HCT116 (cell line): ENCODE measurements at regions not wholly inside any gene's neighbourhood (a gene's known extent, or its start where the extent isn't known, plus 50 kb on each side); places are given as distances from the start of the nearest gene placed in this dataset.

Experiments
- ATAC-seq: fragments of 200-7000 bp; cut with Tn5 transposase; 2 replicates; pipeline ENCODE4 v1.9.1; 2020; ENCODE audit warnings: mild to moderate bottlenecking, moderate library complexity
- BruUV-seq: library from RNA; stranded (reverse); fragments of 400-500 nt; replicated peaks from 2 replicates; lab custom pipeline; 2021; lab: Mats Ljungman, UMichigan
- CTCF ChIA-PET: fragments of 300-600 bp; sonication (Branson Sonifier 250); formaldehyde crosslinking; loops from one replicate; lab custom pipeline; 2021; ENCODE audit warnings: antibody characterized with exemption; lab: Charles Lee
- POLR2A ChIA-PET: fragments of 300-600, 350-600 bp; sonication (Branson Sonifier 250); formaldehyde crosslinking; loops from one replicate; lab custom pipeline; 2021; ENCODE audit warnings: antibody characterized with exemption; lab: Charles Lee
- RAD21 ChIA-PET, 2 experiments: fragments of 300-600 bp; sonication (Branson Sonifier 250); formaldehyde crosslinking; loops; one replicate each; lab custom pipeline; 2023; ENCODE audit warnings: low total read pairs in 2 of 2; ENCODE audit not compliant: uncharacterized antibody in 2 of 2, unreplicated experiment in 2 of 2, low non-redundant PET in 1 of 2; lab: Charles Lee
- DNase-seq: peaks from one replicate; pipeline ENCODE4 v3.0.0-alpha.2; 2010; ENCODE audit warnings: low read depth, low spot score
- H2AFZ ChIP-seq: fragments of 200-600 bp; shearing (Covaris generic), sonication (generic); 2 replicates; pipeline ENCODE4 v1.6.1; 2017; ENCODE audit warnings: low read depth, mixed run types, mixed read lengths, antibody characterized with exemption, low read length; ENCODE audit not compliant: poor library complexity, severe bottlenecking
- H3K27ac ChIP-seq: 2 replicates; pipeline ENCODE4 v1.5.1; 2012; ENCODE audit warnings: low read depth, low read length
- H3K27me3 ChIP-seq: fragments of 200-600 bp; sonication (generic); 2 replicates; pipeline ENCODE4 v1.6.1; 2016; ENCODE audit warnings: mixed run types, low read length, mixed read lengths; ENCODE audit not compliant: insufficient read depth
- H3K36me3 ChIP-seq, 2 experiments: fragments of 200-500 bp in 1 of 2; fragments of 200-600 bp in 1 of 2; sonication (Bioruptor generic) in 1 of 2; sonication (generic) in 1 of 2; 2 replicates each; pipeline versions ENCODE4 v1.5.1 to v1.6.1; 2014 to 2016; ENCODE audit warnings: low read length in 2 of 2, inconsistent platforms in 1 of 2, mixed read lengths in 1 of 2, mixed run types in 1 of 2; ENCODE audit not compliant: insufficient read depth in 2 of 2, control insufficient read depth in 1 of 2
- H3K4me1 ChIP-seq, 2 experiments: fragments of 200-600 bp in 1 of 2; sonication (generic) in 1 of 2; 2 replicates each; pipeline versions ENCODE4 v1.5.1 to v1.6.1; 2012 to 2017; ENCODE audit warnings: low read length in 2 of 2, inconsistent platforms in 1 of 2, mild to moderate bottlenecking in 1 of 2, mixed read lengths in 1 of 2, mixed run types in 1 of 2, moderate library complexity in 1 of 2; ENCODE audit not compliant: insufficient read depth in 2 of 2, control insufficient read depth in 1 of 2
- H3K4me2 ChIP-seq: fragments of 200-600 bp; sonication (generic); 2 replicates; pipeline ENCODE4 v1.6.1; 2017; ENCODE audit warnings: mixed run types, low read length, mixed read lengths
- H3K4me3 ChIP-seq, 2 experiments: fragments of 200-600 bp in 1 of 2; sonication (generic) in 1 of 2; replicated peaks in 1 of 2; 2 replicates each; pipeline ENCODE4 v1.5.1; 2011 to 2016; ENCODE audit warnings: low read length in 2 of 2, control low read depth in 1 of 2, low read depth in 1 of 2, mild to moderate bottlenecking in 1 of 2, mixed read lengths in 1 of 2, mixed run types in 1 of 2
- H3K79me2 ChIP-seq: fragments of 200-600 bp; sonication (generic); 2 replicates; pipeline ENCODE4 v1.6.1; 2017; ENCODE audit warnings: mild to moderate bottlenecking, mixed run types, low read length, moderate library complexity, mixed read lengths; ENCODE audit not compliant: insufficient read depth
- H3K9ac ChIP-seq: fragments of 200-600 bp; sonication (generic); 2 replicates; pipeline ENCODE4 v1.6.1; 2016; ENCODE audit warnings: low read length, mixed read lengths
- H3K9me2 ChIP-seq: fragments of 200-600 bp; sonication (generic), shearing (Covaris generic); 2 replicates; pipeline ENCODE4 v1.6.1; 2017; ENCODE audit warnings: mixed run types, mild to moderate bottlenecking, moderate library complexity; ENCODE audit not compliant: insufficient read depth
- H3K9me3 ChIP-seq, 2 experiments: fragments of 200-500 bp in 1 of 2; fragments of 200-600 bp in 1 of 2; sonication (Bioruptor generic) in 1 of 2; sonication (generic) in 1 of 2; 2 replicates each; pipeline ENCODE4 v1.6.1; 2014 to 2017; ENCODE audit warnings: low read length in 2 of 2, mixed read lengths in 2 of 2, inconsistent platforms in 1 of 2, low read depth in 1 of 2, mild to moderate bottlenecking in 1 of 2, mixed run types in 1 of 2, moderate library complexity in 1 of 2; ENCODE audit not compliant: control insufficient read depth in 1 of 2, insufficient read depth in 1 of 2
- H4K20me1 ChIP-seq: fragments of 200-600 bp; sonication (generic), shearing (Covaris generic); 2 replicates; pipeline ENCODE4 v1.6.1; 2017; ENCODE audit warnings: mixed run types, mild to moderate bottlenecking, moderate library complexity; ENCODE audit not compliant: insufficient read depth
- CBX3 ChIP-seq: IDR thresholded peaks from 2 replicates; pipeline ENCODE4 v1.6.1; 2012; ENCODE audit warnings: low read depth
- EZH2 ChIP-seq: fragments of 200-600 bp; sonication (generic); IDR thresholded peaks from 2 replicates; pipeline ENCODE4 v1.6.1; 2017; ENCODE audit warnings: antibody characterized with exemption, mixed run types
- EZH2phosphoT487 ChIP-seq: fragments of 200-600 bp; IDR thresholded peaks from 2 replicates; pipeline ENCODE4 v1.6.1; 2018; ENCODE audit warnings: antibody characterized with exemption, borderline replicate concordance
- POLR2A ChIP-seq: IDR thresholded peaks from 2 replicates; pipeline ENCODE4 v1.7.0; 2011; ENCODE audit warnings: borderline replicate concordance; ENCODE audit not compliant: insufficient read depth, insufficient read length; ENCODE audit errors: extremely low read depth
- POLR2AphosphoS5 ChIP-seq: IDR thresholded peaks from 2 replicates; pipeline ENCODE4 v1.6.1; 2011; ENCODE audit warnings: mild to moderate bottlenecking, low read depth, low read length, moderate library complexity
- RAD21 ChIP-seq: IDR thresholded peaks from 2 replicates; pipeline ENCODE4 v1.6.1; 2012; ENCODE audit warnings: low read depth, mild to moderate bottlenecking
- REST ChIP-seq: IDR thresholded peaks from 2 replicates; pipeline ENCODE4 v1.6.1; 2012; ENCODE audit warnings: low read depth
- SIN3A ChIP-seq: IDR thresholded peaks from 2 replicates; pipeline ENCODE4 v1.6.1; 2012; ENCODE audit warnings: low read depth
- SRF ChIP-seq: IDR thresholded peaks from 2 replicates; pipeline ENCODE4 v1.6.1; 2012; ENCODE audit warnings: low read depth
- TCF7L2 ChIP-seq: IDR thresholded peaks from 2 replicates; pipeline ENCODE4 v1.7.0; 2011; ENCODE audit warnings: borderline replicate concordance, inconsistent platforms; ENCODE audit not compliant: insufficient read depth, insufficient read length; ENCODE audit errors: extremely low read depth
- YY1 ChIP-seq: IDR thresholded peaks from 2 replicates; pipeline ENCODE4 v1.6.1; 2011; ENCODE audit warnings: low read length, low read depth, moderate library complexity, mild to moderate bottlenecking; ENCODE audit not compliant: insufficient replicate concordance; ENCODE audit errors: extremely low read depth
- ZFX ChIP-seq: fragments of 450-650 bp; IDR thresholded peaks from 2 replicates; pipeline ENCODE4 v1.6.1; 2017
- intact Hi-C: fragments of 100-400 bp; cut with micrococcal nuclease; formaldehyde crosslinking; loops from 2 replicates; pipeline ENCODE4 v1.10.0; 2022
- TF ChIP-seq, protein P1 (sequence below): IDR thresholded peaks from 2 replicates; pipeline ENCODE4 v1.6.1; 2012
- TF ChIP-seq, protein P2 (sequence below), 3 experiments: fragments of 200-600 bp in 1 of 3; sonication (generic) in 1 of 3; IDR thresholded peaks in 2 of 3; conservative IDR thresholded peaks in 1 of 3; 2 replicates each; pipeline ENCODE4 v1.5.1; 2012 to 2017; ENCODE audit warnings: low read depth in 2 of 3, low read length in 2 of 3, antibody characterized with exemption in 1 of 3, borderline replicate concordance in 1 of 3, control low read depth in 1 of 3, mild to moderate bottlenecking in 1 of 3, mixed read lengths in 1 of 3, mixed run types in 1 of 3, moderate library complexity in 1 of 3; ENCODE audit not compliant: insufficient read depth in 1 of 3
- TF ChIP-seq, protein P3 (sequence below): IDR thresholded peaks from 2 replicates; pipeline ENCODE4 v1.6.1; 2011; ENCODE audit warnings: mild to moderate bottlenecking, low read length, moderate library complexity; ENCODE audit not compliant: insufficient replicate concordance; ENCODE audit errors: extremely low read depth

DNA sequence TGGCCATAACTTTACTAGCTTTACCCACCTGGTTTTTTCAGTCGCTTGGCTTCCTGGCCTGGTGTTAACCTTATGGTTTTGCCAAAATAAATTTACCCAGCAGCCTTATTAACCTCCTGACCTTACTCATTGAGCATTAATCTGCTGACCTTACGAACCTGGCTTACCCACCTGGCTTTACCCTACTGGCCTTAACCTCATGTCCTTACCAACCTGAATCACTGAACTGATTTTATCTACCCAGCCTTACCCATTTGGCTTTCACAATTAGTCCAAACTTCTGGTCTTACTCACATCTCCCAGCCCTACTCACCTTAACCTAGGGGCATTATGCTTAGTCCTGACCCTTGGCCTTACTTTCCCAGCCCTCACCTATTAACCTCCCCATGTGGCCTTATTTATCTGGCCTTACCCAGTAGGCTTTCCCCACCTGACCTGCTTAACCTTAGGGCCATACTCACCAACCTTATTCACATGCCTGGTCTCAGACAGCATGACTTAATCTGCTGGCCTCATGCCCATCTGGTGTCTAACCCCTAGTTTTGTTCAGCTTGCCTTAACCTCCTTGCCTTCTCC, 93.4 kb downstream of the IL12A start:
- intact Hi-C loops: no loop called here
- CTCF ChIA-PET: no interaction called here
- Histone ChIP-seq H3K9me2 (no peaks in the 10 kb centered on the region), H3K36me3 (no peaks in the 10 kb centered on the region), H3K9me3 (no peaks in the 10 kb centered on the region; a peak in 1 of 4 replicates), H3K27ac (no peak overlapping the region), H3K27me3 (no peaks in the 10 kb centered on the region), H3K9ac (no peak overlapping the region), H3K4me1 (no peaks in the 10 kb centered on the region), H2AFZ (no peak overlapping the region), H4K20me1 (no peaks in the 10 kb centered on the region), H3K4me3 (no peak overlapping the region), H3K4me2 (no peak overlapping the region), H3K79me2 (no peaks in the 10 kb centered on the region)
- BruUV-seq: no TSS peak
- RAD21 ChIA-PET: no interaction called here
- ATAC-seq (no peak), DNase-seq (no peak)
- TF ChIP-seq REST (no peak), EZH2 (no peak), POLR2A (no peak), SRF (no peak), CBX3 (no peak), TCF7L2 (no peak), ZFX (no peak), SIN3A (no peak), EZH2phosphoT487 (no peak), POLR2AphosphoS5 (no peak), RAD21 (no peak), YY1 (no peak)
- TF ChIP-seq, protein P1, sequence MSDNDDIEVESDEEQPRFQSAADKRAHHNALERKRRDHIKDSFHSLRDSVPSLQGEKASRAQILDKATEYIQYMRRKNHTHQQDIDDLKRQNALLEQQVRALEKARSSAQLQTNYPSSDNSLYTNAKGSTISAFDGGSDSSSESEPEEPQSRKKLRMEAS: no peak
- TF ChIP-seq, protein P2, sequence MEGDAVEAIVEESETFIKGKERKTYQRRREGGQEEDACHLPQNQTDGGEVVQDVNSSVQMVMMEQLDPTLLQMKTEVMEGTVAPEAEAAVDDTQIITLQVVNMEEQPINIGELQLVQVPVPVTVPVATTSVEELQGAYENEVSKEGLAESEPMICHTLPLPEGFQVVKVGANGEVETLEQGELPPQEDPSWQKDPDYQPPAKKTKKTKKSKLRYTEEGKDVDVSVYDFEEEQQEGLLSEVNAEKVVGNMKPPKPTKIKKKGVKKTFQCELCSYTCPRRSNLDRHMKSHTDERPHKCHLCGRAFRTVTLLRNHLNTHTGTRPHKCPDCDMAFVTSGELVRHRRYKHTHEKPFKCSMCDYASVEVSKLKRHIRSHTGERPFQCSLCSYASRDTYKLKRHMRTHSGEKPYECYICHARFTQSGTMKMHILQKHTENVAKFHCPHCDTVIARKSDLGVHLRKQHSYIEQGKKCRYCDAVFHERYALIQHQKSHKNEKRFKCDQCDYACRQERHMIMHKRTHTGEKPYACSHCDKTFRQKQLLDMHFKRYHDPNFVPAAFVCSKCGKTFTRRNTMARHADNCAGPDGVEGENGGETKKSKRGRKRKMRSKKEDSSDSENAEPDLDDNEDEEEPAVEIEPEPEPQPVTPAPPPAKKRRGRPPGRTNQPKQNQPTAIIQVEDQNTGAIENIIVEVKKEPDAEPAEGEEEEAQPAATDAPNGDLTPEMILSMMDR (IDR thresholded peaks at IDR 0.05 in 2 of 3, conservative IDR thresholded peaks at IDR 0.05 in 1 of 3; ENCODE audit: borderline replicate concordance in 1 of 3, insufficient read depth in 1 of 3, low read depth in 2 of 3, low read length in 2 of 3): no peak
- TF ChIP-seq, protein P3, sequence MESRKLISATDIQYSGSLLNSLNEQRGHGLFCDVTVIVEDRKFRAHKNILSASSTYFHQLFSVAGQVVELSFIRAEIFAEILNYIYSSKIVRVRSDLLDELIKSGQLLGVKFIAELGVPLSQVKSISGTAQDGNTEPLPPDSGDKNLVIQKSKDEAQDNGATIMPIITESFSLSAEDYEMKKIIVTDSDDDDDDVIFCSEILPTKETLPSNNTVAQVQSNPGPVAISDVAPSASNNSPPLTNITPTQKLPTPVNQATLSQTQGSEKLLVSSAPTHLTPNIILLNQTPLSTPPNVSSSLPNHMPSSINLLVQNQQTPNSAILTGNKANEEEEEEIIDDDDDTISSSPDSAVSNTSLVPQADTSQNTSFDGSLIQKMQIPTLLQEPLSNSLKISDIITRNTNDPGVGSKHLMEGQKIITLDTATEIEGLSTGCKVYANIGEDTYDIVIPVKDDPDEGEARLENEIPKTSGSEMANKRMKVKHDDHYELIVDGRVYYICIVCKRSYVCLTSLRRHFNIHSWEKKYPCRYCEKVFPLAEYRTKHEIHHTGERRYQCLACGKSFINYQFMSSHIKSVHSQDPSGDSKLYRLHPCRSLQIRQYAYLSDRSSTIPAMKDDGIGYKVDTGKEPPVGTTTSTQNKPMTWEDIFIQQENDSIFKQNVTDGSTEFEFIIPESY: no peak
- POLR2A ChIA-PET: no interaction called here
